Spinal cord (tissue), 9 donors: ENCODE measurements at regions not wholly inside any gene's neighbourhood (a gene's known extent, or its start where the extent isn't known, plus 50 kb on each side); places are given as distances from the start of the nearest gene placed in this dataset.
"Not testable (repeated sequence)": the region's sequence is repeated elsewhere in the genome, so short reads cannot be mapped to it uniquely, and the experiment has no call there.

Experiments
- DNase-seq, 6 donors: peaks; one replicate each; pipeline versions ENCODE4 v3.0.0 to v3.0.0-alpha.2; 2013 to 2015; ENCODE audit warnings: low spot score in 6 of 6, low read depth in 4 of 6
- H3K27ac ChIP-seq: one replicate; pipeline ENCODE4 v1.5.1; 2013; ENCODE audit warnings: low read depth, low read length, control low read depth
- H3K27me3 ChIP-seq: one replicate; pipeline ENCODE4 v1.6.1; 2013; ENCODE audit warnings: low read length; ENCODE audit not compliant: control insufficient read depth, insufficient read depth
- H3K36me3 ChIP-seq: one replicate; pipeline ENCODE4 v1.6.1; 2013; ENCODE audit warnings: low read length; ENCODE audit not compliant: control insufficient read depth, insufficient read depth
- H3K4me1 ChIP-seq: one replicate; pipeline ENCODE4 v1.6.1; 2013; ENCODE audit warnings: low read length; ENCODE audit not compliant: control insufficient read depth, insufficient read depth
- H3K4me3 ChIP-seq: one replicate; pipeline ENCODE4 v1.5.1; 2013; ENCODE audit warnings: low read depth, low read length, control low read depth
- H3K9me3 ChIP-seq: one replicate; pipeline ENCODE4 v1.6.1; 2013; ENCODE audit warnings: low read length; ENCODE audit not compliant: control insufficient read depth, insufficient read depth
- WGBS: methylation state at CpG from one replicate; pipeline ENCODE4 v1.1.5; 2013; ENCODE audit warnings: missing lambda C conversion rate; ENCODE audit not compliant: insufficient coverage; 5-methylcytosine and 5-hydroxymethylcytosine counted together
- donor health status: healthy.

- DNase-seq: no peak
- Histone ChIP-seq H3K27me3 (no peaks in the 10 kb centered on the region), H3K27ac (no peak overlapping the region), H3K4me3 (no peak overlapping the region), H3K36me3 (no peaks in the 10 kb centered on the region), H3K9me3 (no peaks in the 10 kb centered on the region), H3K4me1 (peaks cover 14% of the 10 kb centered on the region)
- 83% methylated on average over 3 of the region's 3 CpGs for WGBS
These were observed 88.4 kb upstream of the EEPD1 start for GRCh38 chr7:36064676-36065075.

GRCh38 chr7:36065563-36066342 is 87.3 kb upstream of the EEPD1 start:
- not testable (repeated sequence) for H3K36me3 ChIP-seq, H3K27ac ChIP-seq, DNase-seq, H3K9me3 ChIP-seq, H3K4me3 ChIP-seq, H3K27me3 ChIP-seq
- H3K4me1 ChIP-seq: peaks cover 14% of the 10 kb centered on the region
- 87% methylated on average over 7 of the region's 10 CpGs for WGBS

GRCh38 chr7:36066343-36066664 is 86.8 kb upstream of the EEPD1 start:
- H3K9me3 ChIP-seq: no peaks in the 10 kb centered on the region
- WGBS: no CpG with 5 or more reads among the region's 3 CpGs
- peaks cover 13% of the 10 kb centered on the region for H3K4me1 ChIP-seq
- H3K27me3 ChIP-seq: no peaks in the 10 kb centered on the region
- H3K27ac ChIP-seq: no peak overlapping the region
- no peak overlapping the region for H3K4me3 ChIP-seq
- DNase-seq: no peak
- no peaks in the 10 kb centered on the region for H3K36me3 ChIP-seq

GRCh38 chr7:36070230-36070629 is 82.8 kb upstream of the EEPD1 start:
- Histone ChIP-seq H3K4me1 (no peaks in the 10 kb centered on the region), H3K4me3 (no peak overlapping the region), H3K27ac (no peak overlapping the region), H3K36me3 (no peaks in the 10 kb centered on the region), H3K27me3 (peaks cover 2% of the 10 kb centered on the region), H3K9me3 (no peaks in the 10 kb centered on the region)
- DNase-seq: peak in 1 of 6 donors; percentile 76
- WGBS: 69% methylated on average over 8 of the region's 8 CpGs

- H3K4me1 ChIP-seq: no peaks in the 10 kb centered on the region
- WGBS: 89% methylated on average over 1 of the region's 1 CpG
- H3K27me3 ChIP-seq: peaks cover 2% of the 10 kb centered on the region
- H3K9me3 ChIP-seq: no peaks in the 10 kb centered on the region
- no peaks in the 10 kb centered on the region for H3K36me3 ChIP-seq
- DNase-seq: no peak
- H3K27ac ChIP-seq: no peak overlapping the region
- no peak overlapping the region for H3K4me3 ChIP-seq
These were observed 81.4 kb upstream of the EEPD1 start for GRCh38 chr7:36071605-36072004.

GRCh38 chr7:36072620-36073019 is 80.4 kb upstream of the EEPD1 start:
- H3K36me3 ChIP-seq: no peaks in the 10 kb centered on the region
- H3K4me3 ChIP-seq: no peak overlapping the region
- H3K27ac ChIP-seq: no peak overlapping the region
- H3K27me3 ChIP-seq: peaks cover 2% of the 10 kb centered on the region
- WGBS: 100% methylated on average over 1 of the region's 4 CpGs
- no peaks in the 10 kb centered on the region for H3K4me1 ChIP-seq
- H3K9me3 ChIP-seq: no peaks in the 10 kb centered on the region
- no peak for DNase-seq

- H3K4me1 ChIP-seq: no peaks in the 10 kb centered on the region
- peaks cover 2% of the 10 kb centered on the region for H3K27me3 ChIP-seq
- peak in 1 of 6 donors; percentile 25 for DNase-seq
- no peak overlapping the region for H3K4me3 ChIP-seq
- no peaks in the 10 kb centered on the region for H3K36me3 ChIP-seq
- H3K27ac ChIP-seq: no peak overlapping the region
- H3K9me3 ChIP-seq: no peaks in the 10 kb centered on the region
These were observed 77.5 kb upstream of the EEPD1 start for GRCh38 chr7:36075561-36075960.

- no peaks in the 10 kb centered on the region for H3K9me3 ChIP-seq
- no peaks in the 10 kb centered on the region for H3K4me1 ChIP-seq
- no peaks in the 10 kb centered on the region for H3K36me3 ChIP-seq
- peaks cover 2% of the 10 kb centered on the region for H3K27me3 ChIP-seq
- no peak for DNase-seq
- 80% methylated on average over 1 of the region's 5 CpGs for WGBS
- H3K4me3 ChIP-seq: no peak overlapping the region
- H3K27ac ChIP-seq: no peak overlapping the region
These were observed 77.0 kb upstream of the EEPD1 start for GRCh38 chr7:36076074-36076473.

GRCh38 chr7:36078816-36079360 is 74.2 kb upstream of the EEPD1 start:
- H3K4me3 ChIP-seq: no peak overlapping the region
- WGBS: 95% methylated on average over 10 of the region's 13 CpGs
- H3K9me3 ChIP-seq: no peaks in the 10 kb centered on the region
- peaks cover 6% of the 10 kb centered on the region for H3K4me1 ChIP-seq
- H3K27me3 ChIP-seq: peaks cover 2% of the 10 kb centered on the region
- no peak for DNase-seq
- no peaks in the 10 kb centered on the region for H3K36me3 ChIP-seq
- no peak overlapping the region for H3K27ac ChIP-seq

GRCh38 chr7:36079446-36080025 is 73.5 kb upstream of the EEPD1 start:
- no peaks in the 10 kb centered on the region for H3K27me3 ChIP-seq
- H3K4me1 ChIP-seq: peaks cover 8% of the 10 kb centered on the region
- DNase-seq: no peak
- H3K27ac ChIP-seq: no peak overlapping the region
- no peaks in the 10 kb centered on the region for H3K9me3 ChIP-seq
- no peaks in the 10 kb centered on the region for H3K36me3 ChIP-seq
- WGBS: 88% methylated on average over 5 of the region's 5 CpGs
- H3K4me3 ChIP-seq: no peak overlapping the region
